SK-N-SH treated with all-trans-retinoic acid at 6 μM for 48 hours (cell line): ENCODE measurements at regions not wholly inside any gene's neighbourhood (a gene's known extent, or its start where the extent isn't known, plus 50 kb on each side); places are given as distances from the start of the nearest gene placed in this dataset.

Experiments used
- RARB ChIP-seq: fragments of 250-450 bp; sonication (Bioruptor Pico); IDR thresholded peaks from 2 replicates; pipeline ENCODE4 v1.8.0; 2021; ENCODE audit warnings: mild to moderate bottlenecking, moderate library complexity
- SNAI2 ChIP-seq: fragments of 250-450 bp; sonication (Bioruptor Pico); IDR thresholded peaks from 2 replicates; pipeline ENCODE4 v1.5.0; 2020; ENCODE audit warnings: mild to moderate bottlenecking, moderate library complexity
- TCF4 ChIP-seq: fragments of 250-450 bp; sonication (Bioruptor Pico); IDR thresholded peaks from 2 replicates; pipeline ENCODE4 v1.8.0; 2021; ENCODE audit warnings: mild to moderate bottlenecking, moderate library complexity, borderline replicate concordance
- ZNF565 ChIP-seq: fragments of 450-650 bp; formaldehyde crosslinking; conservative IDR thresholded peaks from 2 replicates; pipeline ENCODE4 v1.5.0; 2020; ENCODE audit warnings: low read depth, mild to moderate bottlenecking, moderate library complexity

DNA sequence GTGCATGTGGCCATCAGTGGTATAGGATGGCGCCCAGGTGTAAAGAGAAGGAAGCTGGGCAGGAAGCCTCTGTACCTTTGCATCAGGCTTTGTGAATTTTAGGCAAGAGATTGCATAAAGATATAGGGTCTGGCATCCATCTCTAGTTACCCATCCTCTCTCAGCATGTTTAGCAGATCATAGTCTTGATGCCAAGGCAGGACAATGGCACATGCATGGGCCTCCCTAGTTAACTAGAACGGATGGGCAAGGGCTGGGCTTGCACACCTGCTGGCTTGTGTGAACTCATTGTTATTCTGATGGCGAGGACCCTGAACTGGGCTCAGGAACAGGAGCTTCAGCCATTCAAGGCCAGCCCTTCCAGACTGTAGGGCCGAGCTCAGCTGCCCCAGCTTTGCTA is 229.2 kb upstream of the NCAM1 start:
- TF ChIP-seq ZNF565 (CRISPR knock-in tag) = no peak
- no peak for TF ChIP-seq SNAI2 (CRISPR knock-in tag)
- TF ChIP-seq RARB (CRISPR knock-in tag) = no peak
- no peak for TF ChIP-seq TCF4 (CRISPR knock-in tag)
